B cell (primary cell): ENCODE measurements at regions not wholly inside any gene's neighbourhood (a gene's known extent, or its start where the extent isn't known, plus 50 kb on each side); places are given as distances from the start of the nearest gene placed in this dataset.

Experiments used
- ATAC-seq: fragments of 200-7000 bp; cut with Tn5 transposase; one replicate; pipeline ENCODE4 v1.10.0; 2021; ENCODE audit warnings: low read depth, mild to moderate bottlenecking, moderate number of reproducible peaks, moderate library complexity
- CTCF ChIA-PET: fragments of 350-600 bp; sonication (Branson Sonifier 250); formaldehyde crosslinking; loops from one replicate; lab custom pipeline; 2021; ENCODE audit warnings: antibody characterized with exemption, inconsistent platforms; lab: Charles Lee
- POLR2A ChIA-PET: fragments of 350-600 bp; sonication (Branson Sonifier 250); formaldehyde crosslinking; loops from one replicate; lab custom pipeline; 2021; ENCODE audit warnings: antibody characterized with exemption; lab: Charles Lee
- DNase-seq: peaks from one replicate; pipeline ENCODE4 v3.0.0; 2013
- H2AFZ ChIP-seq: 2 replicates; pipeline ENCODE4 v1.6.1; 2012; ENCODE audit warnings: mild to moderate bottlenecking, low read depth, low read length; ENCODE audit not compliant: insufficient read depth, poor library complexity, severe bottlenecking
- H3K27ac ChIP-seq, 2 donors: 1 replicate in 1 of 2; 2 replicates in 1 of 2; pipeline ENCODE4 v1.5.1; 2012 to 2013; ENCODE audit warnings: low read length in 2 of 2, mild to moderate bottlenecking in 2 of 2, moderate library complexity in 1 of 2
- H3K27me3 ChIP-seq, 4 experiments: fragments of 200-600 bp in 1 of 4; sonication (generic) in 1 of 4; replicated peaks in 1 of 4; 1 replicate in 2 of 4; 2 replicates in 2 of 4; pipeline versions ENCODE4 v1.6.1 to v1.7.0; 2013 to 2016; ENCODE audit warnings: low read length in 3 of 4, mild to moderate bottlenecking in 2 of 4, mixed read lengths in 1 of 4, moderate library complexity in 1 of 4; ENCODE audit not compliant: insufficient read depth in 4 of 4, control insufficient read depth in 3 of 4; ENCODE audit errors: control extremely low read depth in 1 of 4
- H3K36me3 ChIP-seq, 2 experiments: replicated peaks in 1 of 2; 1 replicate in 1 of 2; 2 replicates in 1 of 2; pipeline versions ENCODE4 v1.6.1 to v1.7.1; 2013; ENCODE audit warnings: low read length in 1 of 2; ENCODE audit not compliant: insufficient read depth in 2 of 2, control insufficient read depth in 1 of 2; ENCODE audit errors: control extremely low read depth in 1 of 2, extremely low read depth in 1 of 2
- H3K4me1 ChIP-seq, 2 donors: fragments of 200-600 bp in 1 of 2; sonication (generic) in 1 of 2; 1 replicate in 1 of 2; 2 replicates in 1 of 2; pipeline versions ENCODE4 v1.5.1 to v1.6.1; 2013 to 2017; ENCODE audit warnings: low read length in 2 of 2; ENCODE audit not compliant: control insufficient read depth in 2 of 2, insufficient read depth in 2 of 2
- H3K4me2 ChIP-seq: replicated peaks from 2 replicates; pipeline ENCODE3; 2012; ENCODE audit warnings: mild to moderate bottlenecking, low read depth, low read length; ENCODE audit not compliant: poor library complexity, severe bottlenecking
- H3K4me3 ChIP-seq, 5 experiments: fragments of 200-600 bp in 1 of 5; sonication (generic) in 1 of 5; 1 replicate in 3 of 5; 2 replicates in 2 of 5; pipeline versions ENCODE4 v1.5.1 to v1.7.0; 2011 to 2016; ENCODE audit warnings: low read length in 4 of 5, mild to moderate bottlenecking in 4 of 5, low read depth in 2 of 5, control low read depth in 1 of 5, moderate library complexity in 1 of 5; ENCODE audit not compliant: insufficient read depth in 1 of 5; ENCODE audit errors: control extremely low read depth in 1 of 5, extremely low read depth in 1 of 5
- H3K79me2 ChIP-seq: fragments of 200-600 bp; sonication (generic); one replicate; pipeline ENCODE4 v1.6.0; 2016; ENCODE audit warnings: low read length; ENCODE audit not compliant: control insufficient read depth, insufficient read depth
- H3K9ac ChIP-seq: fragments of 200-600 bp; sonication (generic); 2 replicates; pipeline ENCODE4 v1.6.1; 2017; ENCODE audit warnings: mild to moderate bottlenecking, low read length, moderate library complexity
- H3K9me3 ChIP-seq, 3 donors: one replicate each; pipeline versions ENCODE4 v1.6.1 to v1.7.1; 2013; ENCODE audit warnings: low read length in 2 of 3; ENCODE audit not compliant: control insufficient read depth in 2 of 3, insufficient read depth in 1 of 3; ENCODE audit errors: control extremely low read depth in 1 of 3
- H4K20me1 ChIP-seq: 2 replicates; pipeline ENCODE4 v1.6.0; 2012; ENCODE audit warnings: mild to moderate bottlenecking, low read length; ENCODE audit not compliant: insufficient read depth, control insufficient read depth, poor library complexity, severe bottlenecking
- H3K27ac Mint-ChIP-seq: one replicate; pipeline ENCODE4 v1.8.0; 2021; ENCODE audit warnings: mixed read lengths
- H3K27me3 Mint-ChIP-seq: one replicate; pipeline ENCODE4 v1.8.0; 2021; ENCODE audit warnings: mixed read lengths
- H3K4me1 Mint-ChIP-seq: one replicate; pipeline ENCODE4 v1.8.0; 2021; ENCODE audit warnings: mixed read lengths
- H3K4me3 Mint-ChIP-seq: one replicate; pipeline ENCODE4 v1.8.0; 2021; ENCODE audit warnings: mixed read lengths
- H3K9me3 Mint-ChIP-seq: one replicate; pipeline ENCODE4 v1.8.0; 2022; ENCODE audit warnings: mixed read lengths; ENCODE audit not compliant: insufficient read depth
- EZH2 ChIP-seq: IDR thresholded peaks from 2 replicates; pipeline ENCODE4 v1.6.1; 2012; ENCODE audit warnings: borderline replicate concordance, low read depth, mild to moderate bottlenecking, moderate library complexity, low read length; ENCODE audit not compliant: insufficient read depth, poor library complexity, severe bottlenecking
- WGBS: methylation state at CpG from one replicate; pipeline ENCODE4 v1.1.5; 2013; ENCODE audit warnings: missing lambda C conversion rate; ENCODE audit not compliant: insufficient coverage; 5-methylcytosine and 5-hydroxymethylcytosine counted together
- intact Hi-C: fragments of 100-400 bp; cut with micrococcal nuclease; formaldehyde crosslinking; loops from one replicate; pipeline ENCODE4 v1.10.0; 2022
- TF ChIP-seq, protein P1 (sequence below): fragments of 200-600 bp; IDR thresholded peaks from one replicate; pipeline ENCODE4 v1.8.0; 2022; ENCODE audit warnings: antibody characterized with exemption, mild to moderate bottlenecking

- WGBS = 95% methylated on average over 19 of the region's 19 CpGs
- DNase-seq = no peak
Observed at GRCh38 chr1:79478160-79478559, 471.6 kb upstream of the ADGRL4 start.

DNA sequence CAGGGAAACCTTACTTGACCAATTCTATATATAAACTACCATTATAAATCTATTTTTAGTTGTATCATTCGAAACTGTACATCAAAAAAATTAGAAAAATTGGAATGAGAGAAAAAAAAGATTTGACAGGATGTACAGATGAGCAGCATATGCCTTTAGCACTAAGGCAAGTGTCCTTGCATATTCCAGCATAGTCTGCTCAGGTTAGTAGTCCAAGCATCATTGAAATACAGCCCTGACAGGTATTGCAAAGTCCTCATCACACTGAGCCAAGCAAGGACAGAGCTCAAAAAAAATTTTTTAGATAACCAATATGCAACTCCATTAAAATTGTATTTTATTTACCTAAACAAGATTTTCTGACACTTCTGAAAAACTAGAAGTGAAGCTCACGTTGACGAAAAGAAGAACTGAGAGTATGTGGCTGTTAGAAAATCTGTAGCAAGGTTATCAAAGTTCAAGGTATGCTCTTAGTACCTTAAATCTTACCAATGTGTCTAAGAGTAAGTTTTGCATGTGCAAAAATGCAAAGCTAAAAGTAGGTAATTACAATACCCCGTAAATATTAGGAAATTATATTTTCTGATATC, 465.6 kb upstream of the ADGRL4 start:
- H3K9ac ChIP-seq = no peak overlapping the region
- H4K20me1 ChIP-seq = no peaks in the 10 kb centered on the region
- H3K27ac Mint-ChIP-seq = no peak overlapping the region
- H3K27ac ChIP-seq = no peak overlapping the region
- peaks cover 0 to 3% of the 10 kb centered on the region in 2 donors for H3K4me1 ChIP-seq
- no peaks in the 10 kb centered on the region for H3K4me1 Mint-ChIP-seq
- ChIA-PET POLR2A (no interaction called here), CTCF (no interaction called here)
- H3K36me3 ChIP-seq = no peaks in the 10 kb centered on the region
- H3K27me3 Mint-ChIP-seq = no peaks in the 10 kb centered on the region
- DNase-seq (no peak), ATAC-seq (no peak)
- no peaks in the 10 kb centered on the region for H3K79me2 ChIP-seq
- H3K4me3 Mint-ChIP-seq = no peak overlapping the region
- intact Hi-C loops = no loop called here
- WGBS = no CpG with 5 or more reads among the region's 4 CpGs
- H3K27me3 ChIP-seq = no peaks in the 10 kb centered on the region
- H3K9me3 Mint-ChIP-seq = no peaks in the 10 kb centered on the region
- H2AFZ ChIP-seq = no peak overlapping the region
- no peak overlapping the region for H3K4me2 ChIP-seq
- TF ChIP-seq, protein P1, sequence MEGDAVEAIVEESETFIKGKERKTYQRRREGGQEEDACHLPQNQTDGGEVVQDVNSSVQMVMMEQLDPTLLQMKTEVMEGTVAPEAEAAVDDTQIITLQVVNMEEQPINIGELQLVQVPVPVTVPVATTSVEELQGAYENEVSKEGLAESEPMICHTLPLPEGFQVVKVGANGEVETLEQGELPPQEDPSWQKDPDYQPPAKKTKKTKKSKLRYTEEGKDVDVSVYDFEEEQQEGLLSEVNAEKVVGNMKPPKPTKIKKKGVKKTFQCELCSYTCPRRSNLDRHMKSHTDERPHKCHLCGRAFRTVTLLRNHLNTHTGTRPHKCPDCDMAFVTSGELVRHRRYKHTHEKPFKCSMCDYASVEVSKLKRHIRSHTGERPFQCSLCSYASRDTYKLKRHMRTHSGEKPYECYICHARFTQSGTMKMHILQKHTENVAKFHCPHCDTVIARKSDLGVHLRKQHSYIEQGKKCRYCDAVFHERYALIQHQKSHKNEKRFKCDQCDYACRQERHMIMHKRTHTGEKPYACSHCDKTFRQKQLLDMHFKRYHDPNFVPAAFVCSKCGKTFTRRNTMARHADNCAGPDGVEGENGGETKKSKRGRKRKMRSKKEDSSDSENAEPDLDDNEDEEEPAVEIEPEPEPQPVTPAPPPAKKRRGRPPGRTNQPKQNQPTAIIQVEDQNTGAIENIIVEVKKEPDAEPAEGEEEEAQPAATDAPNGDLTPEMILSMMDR = no peak
- no peak for TF ChIP-seq EZH2
- H3K9me3 ChIP-seq = no peaks in the 10 kb centered on the region
- H3K4me3 ChIP-seq = no peak overlapping the region

More at GRCh38 chr1:79478160-79478559, 471.6 kb upstream of the ADGRL4 start:
- no peaks in the 10 kb centered on the region for H3K36me3 ChIP-seq
- intact Hi-C loops = no loop called here
- H2AFZ ChIP-seq = no peak overlapping the region
- H3K79me2 ChIP-seq = no peaks in the 10 kb centered on the region
- H3K27me3 Mint-ChIP-seq = no peaks in the 10 kb centered on the region
- no peak overlapping the region for H3K4me2 ChIP-seq
- TF ChIP-seq, protein P1 = no peak
- TF ChIP-seq EZH2 = no peak
- no peak overlapping the region for H3K4me3 ChIP-seq
- H3K4me1 ChIP-seq = no peaks in the 10 kb centered on the region
- ChIA-PET POLR2A (no interaction called here), CTCF (no interaction called here)
- H3K4me1 Mint-ChIP-seq = no peaks in the 10 kb centered on the region
- H3K27ac ChIP-seq = no peak overlapping the region
- no peak overlapping the region for H3K9ac ChIP-seq
- H4K20me1 ChIP-seq = no peaks in the 10 kb centered on the region
- H3K4me3 Mint-ChIP-seq = no peak overlapping the region
- H3K9me3 ChIP-seq = peaks cover 0 to 6% (median 0%) of the 10 kb centered on the region in 3 donors
- H3K27ac Mint-ChIP-seq = no peak overlapping the region
- no peaks in the 10 kb centered on the region for H3K27me3 ChIP-seq
- no peak for ATAC-seq
- H3K9me3 Mint-ChIP-seq = peaks cover 3% of the 10 kb centered on the region
